ENCODE measurements at regions not wholly inside any gene's neighbourhood (a gene's known extent, or its start where the extent isn't known, plus 50 kb on each side); places are given as distances from the start of the nearest gene placed in this dataset.

DNA sequence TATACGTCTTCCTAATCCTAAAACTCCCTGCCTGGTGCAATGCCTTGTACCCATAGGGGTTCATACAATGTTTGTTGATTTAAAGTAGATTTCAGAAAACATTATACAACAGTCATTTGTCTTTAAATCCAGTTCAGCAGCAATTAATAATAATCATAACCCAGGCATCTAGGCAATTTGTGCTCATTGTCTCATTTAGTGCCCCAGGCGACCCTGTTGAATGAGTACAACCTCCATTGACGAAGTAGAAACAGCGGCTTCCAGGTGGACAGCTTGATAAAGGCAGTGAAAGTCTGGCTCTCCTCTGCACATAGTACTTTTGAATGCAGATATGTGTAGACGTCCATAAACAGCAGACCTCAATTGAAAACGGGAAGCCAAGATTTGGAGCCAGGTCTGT is 82.9 kb upstream of the CPM start:
- TF ChIP-seq, protein P1, sequence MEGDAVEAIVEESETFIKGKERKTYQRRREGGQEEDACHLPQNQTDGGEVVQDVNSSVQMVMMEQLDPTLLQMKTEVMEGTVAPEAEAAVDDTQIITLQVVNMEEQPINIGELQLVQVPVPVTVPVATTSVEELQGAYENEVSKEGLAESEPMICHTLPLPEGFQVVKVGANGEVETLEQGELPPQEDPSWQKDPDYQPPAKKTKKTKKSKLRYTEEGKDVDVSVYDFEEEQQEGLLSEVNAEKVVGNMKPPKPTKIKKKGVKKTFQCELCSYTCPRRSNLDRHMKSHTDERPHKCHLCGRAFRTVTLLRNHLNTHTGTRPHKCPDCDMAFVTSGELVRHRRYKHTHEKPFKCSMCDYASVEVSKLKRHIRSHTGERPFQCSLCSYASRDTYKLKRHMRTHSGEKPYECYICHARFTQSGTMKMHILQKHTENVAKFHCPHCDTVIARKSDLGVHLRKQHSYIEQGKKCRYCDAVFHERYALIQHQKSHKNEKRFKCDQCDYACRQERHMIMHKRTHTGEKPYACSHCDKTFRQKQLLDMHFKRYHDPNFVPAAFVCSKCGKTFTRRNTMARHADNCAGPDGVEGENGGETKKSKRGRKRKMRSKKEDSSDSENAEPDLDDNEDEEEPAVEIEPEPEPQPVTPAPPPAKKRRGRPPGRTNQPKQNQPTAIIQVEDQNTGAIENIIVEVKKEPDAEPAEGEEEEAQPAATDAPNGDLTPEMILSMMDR (IDR thresholded peaks at IDR 0.05; ENCODE audit: insufficient read depth, low read length): no peak
- DNase-seq (ENCODE audit: low read depth): no peak
- H3K4me3 ChIP-seq (ENCODE audit: low read depth, low read length): no peak overlapping the region

DNA sequence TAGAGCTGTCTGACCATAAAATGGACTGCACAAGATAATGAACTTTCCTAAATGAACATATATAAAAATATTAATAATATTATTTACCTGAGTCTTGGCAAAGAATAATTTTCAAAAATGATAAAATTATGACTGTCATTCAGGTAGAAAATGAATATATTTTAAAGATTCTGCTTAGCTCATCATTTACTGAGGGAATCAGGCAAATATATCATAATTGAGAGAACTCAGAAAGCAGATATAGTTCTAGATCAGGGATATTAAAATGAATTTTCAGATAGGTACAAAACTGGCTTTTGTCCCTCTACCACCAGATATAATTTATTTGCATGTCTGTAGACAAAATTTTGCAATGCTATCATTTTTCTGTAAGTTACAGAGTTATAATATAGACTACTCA is 86.1 kb upstream of the CPM start:
- TF ChIP-seq, protein P1 (IDR thresholded peaks at IDR 0.05; ENCODE audit: insufficient read depth, low read length): no peak
- DNase-seq (ENCODE audit: low read depth): no peak

DNA sequence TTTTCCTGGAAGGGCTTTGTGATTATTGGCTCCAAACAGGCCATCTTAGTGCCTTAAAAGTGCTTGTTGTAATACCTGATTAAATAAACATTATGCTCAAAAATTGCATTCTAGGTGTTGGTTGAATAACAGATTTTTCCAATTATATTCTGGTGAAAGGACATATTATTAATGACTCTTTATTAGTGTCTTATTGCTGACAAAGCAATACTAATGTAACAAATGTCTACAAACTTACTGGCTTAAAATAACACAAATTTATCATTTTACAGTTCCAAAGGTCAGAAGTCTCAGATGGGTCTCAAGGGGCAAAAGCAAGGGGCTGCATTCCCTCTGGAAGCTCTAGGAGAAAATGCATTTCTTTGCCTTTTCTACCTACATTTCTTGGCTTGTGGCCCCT is 86.9 kb upstream of the CPM start:
- H3K4me3 ChIP-seq (ENCODE audit: low read depth, low read length): no peak overlapping the region
- DNase-seq (ENCODE audit: low read depth): no peak
- TF ChIP-seq, protein P1 (IDR thresholded peaks at IDR 0.05; ENCODE audit: insufficient read depth, low read length): no peak

More for the DNA sequence above, 86.1 kb upstream of the CPM start:
- no peak overlapping the region for H3K4me3 ChIP-seq (ENCODE audit: low read depth, low read length)

DNA sequence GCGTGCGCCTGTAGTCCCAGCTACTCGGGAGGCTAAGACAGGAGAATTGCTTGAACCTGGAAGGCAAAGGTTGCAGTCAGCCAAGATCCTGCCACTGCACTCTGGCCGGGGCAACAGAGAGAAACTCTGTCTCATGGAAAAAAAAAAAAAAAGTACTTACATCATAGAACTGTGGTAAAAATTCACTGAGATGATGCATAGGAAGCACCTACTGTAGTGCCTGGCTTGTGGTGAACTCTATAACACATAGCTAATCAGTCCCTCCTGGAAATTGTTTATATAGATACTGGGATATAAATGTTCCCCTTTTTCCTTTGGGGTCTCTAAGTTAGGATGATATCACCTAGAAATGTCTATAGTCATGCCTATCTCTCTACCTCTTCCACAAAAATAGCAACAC is 89.7 kb upstream of the CPM start:
- H3K4me3 ChIP-seq (ENCODE audit: low read depth, low read length): no peak overlapping the region
- DNase-seq (ENCODE audit: low read depth): no peak
- TF ChIP-seq, protein P1 (IDR thresholded peaks at IDR 0.05; ENCODE audit: insufficient read depth, low read length): no peak

DNA sequence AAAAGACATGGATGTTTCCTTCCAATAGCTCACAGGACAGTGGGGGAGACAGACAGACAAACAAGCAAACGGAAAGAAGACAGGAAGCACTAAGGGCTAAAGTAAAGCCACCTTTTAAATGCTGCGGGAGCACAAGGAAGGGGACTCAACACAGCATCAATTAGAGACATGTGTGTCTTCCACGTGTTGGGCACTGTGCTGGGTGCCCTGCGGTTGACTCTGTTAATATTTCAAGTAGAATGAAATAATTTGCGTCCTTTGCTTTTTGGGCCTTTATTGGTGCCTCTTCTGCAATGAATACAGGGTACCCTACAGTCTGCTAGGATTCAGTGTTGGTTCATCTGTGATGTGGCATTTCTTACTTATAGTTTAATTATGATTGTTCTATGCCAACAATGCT is 90.9 kb upstream of the CPM start:
- TF ChIP-seq, protein P1 (IDR thresholded peaks at IDR 0.05; ENCODE audit: insufficient read depth, low read length): no peak
- no peak for DNase-seq (ENCODE audit: low read depth)
- H3K4me3 ChIP-seq (ENCODE audit: low read depth, low read length): no peak overlapping the region

DNA sequence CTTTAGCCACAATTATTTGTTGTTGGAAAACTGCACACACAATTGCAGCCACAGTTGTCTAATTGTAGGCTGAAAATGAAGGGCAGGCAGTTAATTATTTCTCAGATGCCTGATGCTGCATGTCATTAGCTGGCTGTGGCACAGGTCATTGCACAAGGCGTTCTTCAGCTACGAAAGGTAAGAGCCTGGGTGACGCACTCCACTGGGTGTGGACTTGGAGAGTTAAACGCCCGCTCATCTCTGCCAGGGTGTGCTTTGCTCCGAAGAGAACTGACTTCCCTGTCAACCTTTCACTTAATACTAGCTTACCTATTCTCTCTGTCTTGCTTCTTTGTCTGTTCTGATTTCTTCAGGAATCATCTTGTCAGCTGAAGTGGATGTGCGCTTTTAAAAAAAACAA is 91.4 kb upstream of the CPM start:
- TF ChIP-seq, protein P1 (IDR thresholded peaks at IDR 0.05; ENCODE audit: insufficient read depth, low read length): no peak
- H3K4me3 ChIP-seq (ENCODE audit: low read depth, low read length): no peak overlapping the region
- DNase-seq (ENCODE audit: low read depth): peak; percentile 68

DNA sequence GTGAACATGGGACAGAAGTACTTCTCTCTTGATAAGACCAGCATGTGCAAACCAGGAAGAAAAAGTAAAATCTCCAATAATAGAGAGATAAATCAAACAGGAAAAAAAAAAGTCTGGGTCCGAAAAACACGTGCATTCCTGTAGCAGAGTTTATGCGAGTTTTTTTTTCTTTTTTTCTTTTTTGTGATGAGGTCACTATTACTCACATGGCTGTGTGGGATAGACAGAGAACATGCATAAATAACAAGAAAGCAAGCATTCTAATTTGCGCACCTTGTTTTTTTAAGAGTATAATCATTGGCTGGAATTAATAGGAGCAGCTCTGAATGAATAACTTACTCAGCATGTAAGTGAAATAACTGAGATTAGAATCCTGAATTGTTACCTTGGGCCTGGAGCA is 91.9 kb upstream of the CPM start:
- peak; percentile 36 for DNase-seq (ENCODE audit: low read depth)
- TF ChIP-seq, protein P1 (IDR thresholded peaks at IDR 0.05; ENCODE audit: insufficient read depth, low read length): no peak
- H3K4me3 ChIP-seq (ENCODE audit: low read depth, low read length): no peak overlapping the region
